Hematopoietic multipotent progenitor cell treated with erythropoietin and hydrocortisone succinate and interleukin-3 and kit ligand, for 4 days (in vitro differentiated cells): ENCODE measurements at regions not wholly inside any gene's neighbourhood (a gene's known extent, or its start where the extent isn't known, plus 50 kb on each side); places are given as distances from the start of the nearest gene placed in this dataset.

Experiments used
- DNase-seq: peaks from one replicate; pipeline ENCODE4 v3.0.0-alpha.2; 2015

- DNase-seq = no peak
Measured at GRCh38 chr3:10743366-10744097, 72.5 kb upstream of the SLC6A11 start.

GRCh38 chr3:10744098-10744465 lies 71.9 kb upstream of the SLC6A11 start:
- DNase-seq = peak; percentile 41

DNA sequence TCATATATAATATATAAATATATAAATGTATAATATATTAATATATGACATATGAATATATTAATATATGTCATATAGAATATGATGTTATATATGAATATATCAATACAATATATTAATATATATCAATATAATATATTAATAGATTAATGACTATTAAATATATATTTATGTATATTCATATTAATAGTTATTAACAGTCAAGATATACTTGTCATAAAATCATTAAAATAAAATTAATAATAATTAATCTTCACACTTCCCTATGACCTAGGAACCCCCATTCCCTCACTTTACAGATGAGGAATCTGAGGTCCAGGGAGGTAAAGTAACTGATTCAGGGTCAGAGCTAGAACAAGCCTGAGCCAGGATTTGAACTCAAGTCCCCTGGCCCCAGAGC lies 70.6 kb upstream of the SLC6A11 start:
- no peak for DNase-seq

- no peak for DNase-seq
Measured at GRCh38 chr3:10746001-10746400, 70.0 kb upstream of the SLC6A11 start.

DNA sequence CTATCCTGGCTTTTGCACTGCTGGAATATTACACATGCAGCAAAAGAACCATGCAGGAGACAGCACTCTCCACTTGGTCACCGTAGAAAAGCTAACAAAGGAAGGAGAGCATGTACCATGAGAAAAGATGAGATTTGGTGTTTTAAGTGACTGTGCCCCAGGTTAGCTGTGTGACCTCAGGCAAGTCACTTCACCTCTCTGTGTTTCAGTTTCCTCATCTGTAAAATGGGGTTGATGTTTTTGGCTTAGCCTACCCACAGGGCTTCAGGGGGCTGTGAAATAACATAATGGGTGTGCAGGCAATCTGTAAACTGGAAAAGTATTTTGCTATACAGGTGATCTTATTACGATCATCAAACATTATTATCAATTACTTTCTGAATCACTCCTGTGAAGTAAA lies 69.3 kb upstream of the SLC6A11 start:
- no peak for DNase-seq

DNA sequence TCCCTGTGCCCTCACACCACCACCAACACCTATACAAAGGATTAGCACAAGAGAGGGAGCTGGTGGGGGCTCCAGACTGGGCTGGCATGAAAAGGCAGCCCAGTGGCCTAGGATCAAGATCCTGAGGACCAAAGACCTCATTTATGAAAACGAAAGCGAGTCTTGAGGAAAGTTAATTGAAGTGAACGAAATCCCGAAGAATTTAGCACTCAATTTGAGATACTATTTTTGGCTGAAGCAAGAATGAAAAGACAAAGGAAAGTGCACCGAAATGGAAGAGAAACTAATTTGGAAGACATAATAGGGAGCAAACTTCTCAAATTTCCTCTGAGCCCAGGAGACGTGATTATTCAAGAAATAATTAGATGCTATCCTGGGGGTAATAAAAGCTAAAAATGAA lies 68.7 kb upstream of the SLC6A11 start:
- no peak for DNase-seq

GRCh38 chr3:10748040-10748439 lies 68.0 kb upstream of the SLC6A11 start:
- DNase-seq = no peak

DNA sequence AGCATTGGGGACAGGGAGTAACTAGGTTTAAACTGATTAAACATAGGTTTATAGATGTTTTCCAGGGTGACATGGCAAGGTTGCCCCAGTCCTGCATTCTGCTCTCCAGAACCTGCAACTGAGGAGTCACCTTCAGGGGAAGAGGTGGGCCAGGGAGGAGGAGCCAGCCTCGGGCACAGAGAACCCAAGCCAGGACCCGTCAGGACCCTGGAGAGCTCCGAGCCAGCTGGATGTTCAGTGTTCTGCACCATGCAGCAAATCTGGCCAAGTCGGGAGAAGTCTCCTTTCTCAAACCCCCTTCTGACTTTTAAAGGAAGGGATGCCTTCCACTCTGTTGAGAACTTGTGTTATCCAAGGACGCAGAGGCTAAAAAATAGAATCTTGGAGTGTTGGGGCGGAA lies 62.1 kb upstream of the SLC6A11 start:
- DNase-seq = peak; percentile 72

GRCh38 chr3:10756546-10756945 lies 59.5 kb upstream of the SLC6A11 start:
- DNase-seq = no peak

DNA sequence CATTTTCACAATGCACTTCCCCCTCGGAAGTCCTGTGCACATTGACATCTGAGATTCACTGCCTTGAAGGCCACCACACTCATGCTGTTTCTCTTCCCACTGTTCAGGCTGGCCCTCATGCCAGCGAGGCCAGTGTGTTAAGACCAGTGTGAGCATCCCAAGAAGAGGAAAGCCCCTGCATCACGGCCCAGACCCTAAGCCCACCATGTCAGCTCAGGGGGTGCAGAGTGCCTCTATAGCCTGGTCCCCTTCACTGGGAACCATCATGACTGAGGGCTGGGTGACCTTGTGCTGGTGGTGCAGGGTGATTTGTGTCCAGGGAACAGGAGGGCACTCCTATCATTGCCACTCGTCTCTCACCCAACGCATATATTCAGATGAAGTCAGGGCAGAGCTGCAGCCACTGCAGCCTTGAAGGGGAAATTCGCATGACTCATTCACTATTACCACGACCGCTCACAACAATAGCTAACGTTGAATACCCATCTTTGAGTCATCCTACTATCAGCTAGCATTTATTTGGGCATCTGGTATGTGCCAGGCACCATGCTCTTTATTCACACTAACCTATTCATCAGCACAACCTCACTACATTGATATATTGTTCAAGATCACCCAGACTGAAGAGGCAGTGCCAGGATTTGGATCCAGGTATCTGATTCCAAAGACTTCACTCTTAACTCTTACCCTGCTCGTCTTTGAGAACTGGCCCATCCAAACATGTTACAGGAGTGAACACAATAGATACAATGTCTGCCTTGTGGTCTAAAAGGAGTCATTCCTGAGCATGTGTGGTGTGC lies 58.8 kb upstream of the SLC6A11 start:
- DNase-seq = no peak

DNA sequence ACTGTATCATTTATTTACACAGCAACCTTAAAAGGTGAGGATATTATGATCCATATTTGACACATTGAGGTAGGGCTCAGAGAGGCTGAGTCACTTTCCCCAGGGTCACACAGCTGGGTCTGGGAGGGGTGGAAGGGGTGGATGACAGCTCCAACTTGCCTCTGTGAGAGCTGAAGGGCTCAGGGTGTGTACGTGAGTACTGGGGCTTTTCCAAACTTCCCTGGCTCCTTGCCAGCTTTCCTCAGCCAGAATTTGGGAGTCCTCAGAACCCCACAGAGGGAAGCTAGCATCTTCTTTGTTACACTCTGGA lies 58.3 kb upstream of the SLC6A11 start:
- no peak for DNase-seq

DNA sequence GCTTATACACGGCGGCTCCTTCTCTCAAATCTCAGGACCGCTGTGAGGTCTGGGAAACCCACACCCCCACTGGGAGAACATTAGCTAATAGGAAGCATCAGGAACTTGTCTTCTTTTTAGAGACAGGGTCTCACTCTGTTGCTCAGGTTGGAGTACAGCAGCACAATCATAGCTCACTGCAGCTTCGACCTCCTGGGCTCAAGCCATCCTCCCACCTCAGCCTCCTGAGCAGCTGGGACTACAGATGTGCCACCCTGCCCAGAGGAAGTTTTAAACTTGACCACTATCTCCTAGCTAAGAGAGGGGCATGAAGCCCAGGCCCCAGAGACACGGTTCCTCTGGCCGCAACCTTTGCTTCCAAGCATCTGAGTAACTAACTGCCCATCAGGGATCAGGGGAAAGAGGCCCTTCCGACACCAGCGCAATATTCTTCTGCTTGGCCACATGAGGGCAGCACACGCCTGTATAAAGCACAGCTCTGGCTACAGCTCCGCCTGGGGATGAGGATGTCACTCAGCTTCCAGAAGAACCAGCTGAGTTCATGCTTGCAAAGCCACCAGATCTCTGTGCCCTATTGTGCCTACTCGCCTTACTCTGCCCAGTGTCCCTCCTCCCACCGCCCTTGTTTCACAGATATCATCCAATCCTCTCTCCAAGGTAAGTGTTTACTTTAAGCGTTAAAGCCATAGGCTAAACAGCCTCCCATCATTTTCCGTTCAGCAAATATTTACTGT lies 57.6 kb upstream of the SLC6A11 start:
- DNase-seq = peak; percentile 81

- no peak for DNase-seq
Measured at GRCh38 chr3:10759495-10759894, 56.5 kb upstream of the SLC6A11 start.

DNA sequence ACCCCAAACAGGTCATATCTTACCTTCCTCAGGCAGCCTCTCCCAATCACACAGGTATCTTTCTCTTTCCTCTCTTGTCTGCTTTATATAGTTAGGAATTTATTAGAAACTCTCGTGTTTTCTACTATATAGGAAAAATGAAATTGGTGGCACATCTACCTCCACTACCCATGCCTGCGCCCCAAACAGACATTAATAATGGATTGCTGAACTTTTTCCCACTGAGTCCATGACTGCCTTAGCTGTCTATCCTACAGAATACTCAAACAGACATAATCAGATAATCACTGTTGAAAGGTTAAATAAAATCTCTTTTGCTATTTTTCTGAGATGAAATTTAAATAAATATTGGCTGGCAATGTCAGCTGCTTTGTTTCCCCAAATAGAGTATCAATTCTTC lies 55.8 kb upstream of the SLC6A11 start:
- no peak for DNase-seq

GRCh38 chr3:10761583-10761982 lies 54.4 kb upstream of the SLC6A11 start:
- no peak for DNase-seq

- DNase-seq = no peak
Measured at GRCh38 chr3:10762116-10762515, 53.9 kb upstream of the SLC6A11 start.

- DNase-seq = no peak
Measured at GRCh38 chr3:10762611-10763247, 53.3 kb upstream of the SLC6A11 start.

DNA sequence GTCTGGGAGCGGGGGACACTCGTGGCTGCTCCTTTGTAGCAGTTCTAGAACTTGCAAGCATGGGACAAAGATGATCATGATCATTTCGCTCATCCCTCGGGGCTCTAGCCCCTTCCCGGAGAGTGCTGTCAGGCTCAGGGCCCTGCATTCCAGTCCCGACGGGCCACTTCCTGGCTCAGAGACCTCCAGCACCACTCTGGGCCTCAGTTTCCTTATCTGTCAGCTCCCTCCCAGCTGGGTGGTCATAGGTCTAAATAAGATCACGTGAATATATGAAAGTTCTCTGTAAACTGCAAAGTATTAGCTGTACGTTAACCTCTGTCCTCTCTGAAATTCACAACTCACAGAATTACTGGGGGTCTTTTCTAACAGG lies 52.8 kb upstream of the SLC6A11 start:
- no peak for DNase-seq

DNA sequence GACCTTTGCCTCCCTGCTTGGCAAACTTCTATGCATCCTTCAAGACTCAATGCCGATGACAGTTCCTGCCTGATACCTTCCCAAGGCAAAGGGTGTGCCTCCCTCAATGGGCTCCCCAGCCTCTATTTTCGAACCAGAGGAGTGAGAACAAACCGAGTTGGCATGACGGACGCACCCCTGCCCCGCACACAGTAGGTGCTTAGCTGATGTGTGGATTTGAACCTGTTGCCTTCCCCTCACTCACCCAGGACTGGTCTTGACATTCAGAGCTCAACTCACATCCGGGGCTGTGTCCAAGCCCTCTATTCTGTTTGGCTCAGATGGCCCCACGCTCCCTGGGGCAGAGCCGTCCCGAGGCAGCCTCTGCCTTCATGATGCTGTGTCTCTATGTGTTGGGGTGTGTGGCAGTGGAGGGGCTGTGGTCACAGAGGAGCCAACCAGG lies 52.2 kb upstream of the SLC6A11 start:
- no peak for DNase-seq

- DNase-seq = no peak
Measured at GRCh38 chr3:10764259-10765051, 51.6 kb upstream of the SLC6A11 start.

- no peak for DNase-seq
Measured at GRCh38 chr3:10766049-10766705, 49.9 kb upstream of the SLC6A11 start.
